ENCODE measurements at regions not wholly inside any gene's neighbourhood (a gene's known extent, or its start where the extent isn't known, plus 50 kb on each side); places are given as distances from the start of the nearest gene placed in this dataset.

- TF ChIP-seq CTCF (IDR thresholded peaks at IDR 0.05; ENCODE audit: unreplicated experiment): no peak
- peaks cover 24% of the 10 kb centered on the region for H3K4me1 Mint-ChIP-seq (ENCODE audit: low read depth)
- DNase-seq (ENCODE audit: low spot score, unreplicated experiment): no peak
- no peaks in the 10 kb centered on the region for H3K9me3 Mint-ChIP-seq (ENCODE audit: low read depth)
- H3K36me3 Mint-ChIP-seq (ENCODE audit: insufficient read depth): peaks cover 1% of the 10 kb centered on the region
- H3K27me3 Mint-ChIP-seq: peaks cover 5% of the 10 kb centered on the region
- peak overlapping the region; percentile 98 for H3K27ac Mint-ChIP-seq
- peak overlapping the region; percentile 96 for H3K4me3 Mint-ChIP-seq (ENCODE audit: low read depth)
These were observed 74.3 kb upstream of the VGLL4 start for GRCh38 chr3:11717768-11718636.

GRCh38 chr3:11717301-11717700 lies 73.6 kb upstream of the VGLL4 start:
- peaks cover 5% of the 10 kb centered on the region for H3K27me3 Mint-ChIP-seq
- no peak overlapping the region for H3K27ac Mint-ChIP-seq
- H3K9me3 Mint-ChIP-seq (ENCODE audit: low read depth): no peaks in the 10 kb centered on the region

GRCh38 chr3:11716573-11717290 lies 73.0 kb upstream of the VGLL4 start:
- no peak for DNase-seq (ENCODE audit: low spot score, unreplicated experiment)
- Mint-ChIP-seq H3K36me3 (ENCODE audit: insufficient read depth) (peaks cover 3% of the 10 kb centered on the region), H3K9me3 (ENCODE audit: low read depth) (no peaks in the 10 kb centered on the region), H3K4me1 (ENCODE audit: low read depth) (peaks cover 19% of the 10 kb centered on the region), H3K4me3 (ENCODE audit: low read depth) (no peak overlapping the region), H3K27ac (no peak overlapping the region), H3K27me3 (peaks cover under 1% of the 10 kb centered on the region)
- TF ChIP-seq CTCF (IDR thresholded peaks at IDR 0.05; ENCODE audit: unreplicated experiment): no peak

More at GRCh38 chr3:11717301-11717700, 73.6 kb upstream of the VGLL4 start:
- peaks cover 24% of the 10 kb centered on the region for H3K4me1 Mint-ChIP-seq (ENCODE audit: low read depth)
- H3K4me3 Mint-ChIP-seq (ENCODE audit: low read depth): peak overlapping the region; percentile 96
- H3K36me3 Mint-ChIP-seq (ENCODE audit: insufficient read depth): peaks cover 1% of the 10 kb centered on the region
- TF ChIP-seq CTCF (IDR thresholded peaks at IDR 0.05; ENCODE audit: unreplicated experiment): no peak
- no peak for DNase-seq (ENCODE audit: low spot score, unreplicated experiment)

- no peak for DNase-seq (ENCODE audit: low spot score, unreplicated experiment)
- H3K27ac Mint-ChIP-seq: no peak overlapping the region
- H3K4me1 Mint-ChIP-seq (ENCODE audit: low read depth): peaks cover 5% of the 10 kb centered on the region
- TF ChIP-seq CTCF (IDR thresholded peaks at IDR 0.05; ENCODE audit: unreplicated experiment): no peak
- H3K27me3 Mint-ChIP-seq: no peaks in the 10 kb centered on the region
- no peak overlapping the region for H3K4me3 Mint-ChIP-seq (ENCODE audit: low read depth)
- peaks cover 12% of the 10 kb centered on the region for H3K9me3 Mint-ChIP-seq (ENCODE audit: low read depth)
- H3K36me3 Mint-ChIP-seq (ENCODE audit: insufficient read depth): peaks cover 13% of the 10 kb centered on the region
These were observed 69.5 kb upstream of the VGLL4 start for GRCh38 chr3:11713171-11713570.

- H3K9me3 Mint-ChIP-seq (ENCODE audit: low read depth): peaks cover 12% of the 10 kb centered on the region
- H3K27ac Mint-ChIP-seq: no peak overlapping the region
- no peaks in the 10 kb centered on the region for H3K4me1 Mint-ChIP-seq (ENCODE audit: low read depth)
- H3K4me3 Mint-ChIP-seq (ENCODE audit: low read depth): no peak overlapping the region
- H3K36me3 Mint-ChIP-seq (ENCODE audit: insufficient read depth): peaks cover 14% of the 10 kb centered on the region
- no peak for TF ChIP-seq CTCF (IDR thresholded peaks at IDR 0.05; ENCODE audit: unreplicated experiment)
- DNase-seq (ENCODE audit: low spot score, unreplicated experiment): no peak
- no peaks in the 10 kb centered on the region for H3K27me3 Mint-ChIP-seq
These were observed 68.9 kb upstream of the VGLL4 start for GRCh38 chr3:11712646-11713045.
